ENCODE measurements at regions not wholly inside any gene's neighbourhood (a gene's known extent, or its start where the extent isn't known, plus 50 kb on each side); places are given as distances from the start of the nearest gene placed in this dataset.

DNA sequence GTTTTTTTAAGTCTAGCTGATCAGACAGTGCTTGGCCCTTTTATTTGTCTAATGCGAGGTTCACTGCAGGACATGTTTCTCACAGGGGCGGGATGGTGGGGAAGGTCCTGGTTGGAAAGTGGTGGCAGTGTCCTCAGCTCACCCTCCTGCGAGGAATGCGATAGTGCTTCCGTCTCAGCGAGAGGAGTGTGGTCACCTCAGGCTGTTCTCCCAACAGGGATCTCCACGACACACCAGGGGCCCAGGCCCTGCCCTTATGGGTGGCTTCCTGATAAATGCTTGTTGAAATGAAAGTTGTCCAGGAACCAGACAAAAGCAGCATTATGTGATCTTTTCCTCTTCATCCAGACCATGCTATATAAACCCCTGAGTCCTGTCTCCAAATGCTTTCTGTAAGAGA lies 70.1 kb downstream of the BOLA3 start:
- peaks cover 4% of the 10 kb centered on the region for H3K4me1 Mint-ChIP-seq (ENCODE audit: low read depth)
- no peak overlapping the region for H3K4me3 Mint-ChIP-seq
- no peaks in the 10 kb centered on the region for H3K9me3 Mint-ChIP-seq
- H3K27ac Mint-ChIP-seq: no peak overlapping the region
- H3K27me3 Mint-ChIP-seq (ENCODE audit: low read depth): no peaks in the 10 kb centered on the region
- peaks cover 16% of the 10 kb centered on the region for H3K36me3 Mint-ChIP-seq (ENCODE audit: low read depth)

DNA sequence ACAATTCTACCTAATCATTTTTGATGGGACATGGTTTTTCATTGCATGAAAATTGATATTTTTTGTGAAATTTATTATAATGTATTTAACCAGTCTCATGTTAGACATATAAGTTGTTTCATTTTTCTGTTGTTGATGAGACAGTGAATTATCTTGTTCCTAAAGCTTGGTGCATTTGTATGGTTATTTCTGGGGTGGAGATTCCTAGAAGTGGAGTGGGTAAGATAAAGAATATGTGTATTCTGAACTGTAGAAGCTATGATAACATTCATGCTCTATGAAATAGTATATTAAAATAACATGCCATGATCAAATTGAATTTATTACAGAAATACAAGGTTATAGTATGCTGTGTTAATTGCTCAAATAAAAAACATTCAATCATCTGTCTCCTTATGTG lies 69.2 kb downstream of the BOLA3 start:
- Mint-ChIP-seq H3K9me3 (no peaks in the 10 kb centered on the region), H3K36me3 (ENCODE audit: low read depth) (peaks cover 15% of the 10 kb centered on the region), H3K4me1 (ENCODE audit: low read depth) (peaks cover 3% of the 10 kb centered on the region), H3K27ac (no peak overlapping the region), H3K27me3 (ENCODE audit: low read depth) (no peaks in the 10 kb centered on the region), H3K4me3 (no peak overlapping the region)

DNA sequence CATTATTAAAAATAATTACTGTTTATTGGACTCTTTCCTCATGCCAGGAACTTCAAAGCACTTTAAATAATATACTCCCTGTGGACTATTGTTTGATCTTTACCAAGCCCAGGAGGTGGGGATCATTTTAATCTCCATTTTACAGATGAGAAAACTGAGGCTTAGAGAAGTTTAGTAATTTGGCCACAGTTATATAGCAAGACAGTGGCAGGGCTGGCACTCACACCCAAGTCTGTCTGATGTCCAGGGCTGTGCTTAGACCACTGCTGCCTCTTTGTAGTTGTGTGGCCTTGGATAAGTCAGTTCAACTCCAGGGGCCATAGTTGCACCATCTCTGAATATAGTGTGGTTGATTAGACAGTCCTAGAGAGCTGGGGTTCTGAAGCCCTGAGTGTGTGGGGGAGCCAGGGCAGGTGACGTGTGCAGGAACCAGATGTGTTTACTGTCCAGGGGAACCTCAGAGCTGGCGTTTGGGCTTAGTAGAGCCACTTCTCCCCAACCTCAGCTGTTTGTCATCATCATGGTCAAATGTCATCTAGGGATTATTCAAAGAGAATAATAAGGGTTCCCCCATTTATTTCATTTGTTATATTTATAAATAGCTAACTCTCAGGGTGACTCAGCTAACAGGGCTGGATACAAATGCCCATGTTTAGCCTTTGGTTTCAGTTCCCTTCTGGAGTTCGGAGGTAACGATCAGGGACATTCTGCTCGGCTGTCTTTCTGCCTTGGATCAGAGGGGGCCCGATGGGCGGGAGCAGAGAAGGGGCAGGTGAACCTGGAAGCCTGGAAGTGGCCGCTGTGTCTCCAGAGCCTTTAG lies 68.0 kb downstream of the BOLA3 start:
- H3K4me3 Mint-ChIP-seq: no peak overlapping the region
- H3K36me3 Mint-ChIP-seq (ENCODE audit: low read depth): peaks cover 12% of the 10 kb centered on the region
- no peaks in the 10 kb centered on the region for H3K9me3 Mint-ChIP-seq
- H3K27ac Mint-ChIP-seq: no peak overlapping the region
- no peaks in the 10 kb centered on the region for H3K27me3 Mint-ChIP-seq (ENCODE audit: low read depth)
- H3K4me1 Mint-ChIP-seq (ENCODE audit: low read depth): peaks cover 1% of the 10 kb centered on the region

DNA sequence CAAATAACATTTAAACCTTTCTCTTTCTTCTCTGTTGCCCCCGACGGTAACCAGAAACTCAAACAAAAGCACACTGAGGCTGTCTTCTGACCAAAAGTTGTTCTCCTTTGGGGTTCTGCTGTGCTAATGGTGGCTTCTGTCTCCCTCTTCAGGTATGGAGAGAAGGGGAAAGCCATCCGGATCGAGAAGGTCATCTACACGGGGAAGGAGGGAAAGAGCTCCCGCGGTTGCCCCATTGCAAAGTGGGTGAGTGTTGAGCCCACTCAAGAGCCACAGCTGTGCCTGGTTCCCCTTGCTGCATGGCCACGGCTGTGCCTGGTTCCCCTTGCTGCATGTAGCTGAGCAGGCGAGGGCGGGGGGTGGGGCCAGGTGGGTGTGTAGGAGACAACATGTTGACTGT lies 67.4 kb downstream of the BOLA3 start:
- Mint-ChIP-seq H3K9me3 (no peaks in the 10 kb centered on the region), H3K36me3 (ENCODE audit: low read depth) (peaks cover 12% of the 10 kb centered on the region), H3K4me1 (ENCODE audit: low read depth) (peaks cover 1% of the 10 kb centered on the region), H3K27ac (no peak overlapping the region), H3K27me3 (ENCODE audit: low read depth) (no peaks in the 10 kb centered on the region), H3K4me3 (no peak overlapping the region)

DNA sequence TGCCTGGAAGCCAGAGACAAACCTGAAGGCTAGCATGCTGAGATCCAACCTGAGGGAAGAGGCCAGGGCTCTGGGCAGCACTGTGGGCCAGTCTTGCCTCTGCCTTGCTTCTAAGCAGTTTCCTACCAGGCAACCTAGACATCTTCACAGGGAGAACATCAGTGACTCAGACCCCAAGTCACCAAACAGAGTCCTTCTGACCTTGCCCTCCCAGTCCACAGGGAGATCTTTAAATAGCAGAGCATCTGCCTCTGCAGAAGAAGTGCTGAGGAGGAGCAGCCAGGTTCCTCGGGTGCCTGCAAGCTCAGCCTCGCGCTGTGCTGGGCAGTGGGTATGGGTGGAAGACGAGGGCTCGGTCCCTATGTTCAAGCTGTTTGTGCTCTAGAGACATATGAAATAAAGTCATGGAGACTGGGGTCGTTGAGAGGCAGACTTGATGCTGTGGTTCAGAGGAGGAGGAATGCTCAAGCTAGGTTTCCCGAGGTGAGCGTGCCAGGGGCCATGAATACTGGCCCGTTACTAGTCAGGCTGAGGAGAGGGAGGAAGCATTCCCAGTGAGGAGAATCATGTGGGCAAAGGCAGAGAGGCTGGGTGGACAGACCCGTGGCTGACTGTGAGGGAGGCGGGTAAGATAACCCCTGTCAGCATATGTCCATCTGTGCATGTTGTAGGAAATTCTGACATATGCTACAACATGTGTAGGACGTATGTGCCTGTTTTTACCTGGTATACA lies 66.5 kb downstream of the BOLA3 start:
- Mint-ChIP-seq H3K36me3 (ENCODE audit: low read depth) (peaks cover 7% of the 10 kb centered on the region), H3K4me1 (ENCODE audit: low read depth) (peaks cover 1% of the 10 kb centered on the region), H3K27me3 (ENCODE audit: low read depth) (no peaks in the 10 kb centered on the region), H3K27ac (no peak overlapping the region), H3K9me3 (no peaks in the 10 kb centered on the region), H3K4me3 (no peak overlapping the region)

DNA sequence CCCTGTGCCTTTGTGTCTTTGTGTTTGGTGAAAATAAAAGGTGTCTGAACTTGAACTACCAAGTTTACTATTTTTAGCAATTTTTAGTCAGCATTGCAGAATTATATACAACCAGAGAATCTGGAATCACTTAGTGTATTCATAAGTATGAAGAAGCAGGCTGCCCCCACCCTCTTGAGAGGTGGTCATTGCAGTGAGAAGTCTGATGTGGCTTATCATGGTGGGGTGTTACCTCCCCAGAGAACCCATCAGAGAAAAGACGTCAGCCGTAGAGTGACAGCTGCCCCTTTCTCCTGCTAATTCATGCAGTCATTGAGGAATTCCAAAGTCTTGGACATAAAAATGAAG lies 66.0 kb downstream of the BOLA3 start:
- Mint-ChIP-seq H3K4me1 (ENCODE audit: low read depth) (no peaks in the 10 kb centered on the region), H3K9me3 (no peaks in the 10 kb centered on the region), H3K27me3 (ENCODE audit: low read depth) (no peaks in the 10 kb centered on the region), H3K36me3 (ENCODE audit: low read depth) (peaks cover 6% of the 10 kb centered on the region), H3K27ac (no peak overlapping the region), H3K4me3 (no peak overlapping the region)

DNA sequence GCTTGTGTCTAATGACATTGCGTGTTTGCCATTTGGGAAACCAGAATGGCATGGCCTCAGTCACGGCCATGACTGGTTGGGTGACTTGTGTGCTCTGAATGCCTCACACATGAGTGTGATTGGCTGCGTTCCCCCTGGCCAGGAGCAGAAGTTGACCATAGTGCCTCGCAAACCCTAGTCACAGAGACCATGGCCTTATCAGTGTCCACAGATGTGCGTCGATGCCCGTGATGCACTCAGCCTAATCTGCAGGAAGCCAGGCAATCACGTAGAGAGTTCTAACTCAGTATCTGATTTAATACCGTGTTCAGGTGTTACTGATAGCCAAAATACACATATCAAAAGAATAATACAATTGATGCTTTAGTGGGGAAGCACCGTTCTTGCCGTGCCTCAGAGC lies 64.0 kb downstream of the BOLA3 start:
- H3K4me1 Mint-ChIP-seq (ENCODE audit: low read depth): no peaks in the 10 kb centered on the region
- no peak overlapping the region for H3K27ac Mint-ChIP-seq
- H3K27me3 Mint-ChIP-seq (ENCODE audit: low read depth): no peaks in the 10 kb centered on the region
- H3K4me3 Mint-ChIP-seq: no peak overlapping the region
- no peaks in the 10 kb centered on the region for H3K9me3 Mint-ChIP-seq
- peaks cover 6% of the 10 kb centered on the region for H3K36me3 Mint-ChIP-seq (ENCODE audit: low read depth)
